ENCODE measurements at regions not wholly inside any gene's neighbourhood (a gene's known extent, or its start where the extent isn't known, plus 50 kb on each side); places are given as distances from the start of the nearest gene placed in this dataset.

DNA sequence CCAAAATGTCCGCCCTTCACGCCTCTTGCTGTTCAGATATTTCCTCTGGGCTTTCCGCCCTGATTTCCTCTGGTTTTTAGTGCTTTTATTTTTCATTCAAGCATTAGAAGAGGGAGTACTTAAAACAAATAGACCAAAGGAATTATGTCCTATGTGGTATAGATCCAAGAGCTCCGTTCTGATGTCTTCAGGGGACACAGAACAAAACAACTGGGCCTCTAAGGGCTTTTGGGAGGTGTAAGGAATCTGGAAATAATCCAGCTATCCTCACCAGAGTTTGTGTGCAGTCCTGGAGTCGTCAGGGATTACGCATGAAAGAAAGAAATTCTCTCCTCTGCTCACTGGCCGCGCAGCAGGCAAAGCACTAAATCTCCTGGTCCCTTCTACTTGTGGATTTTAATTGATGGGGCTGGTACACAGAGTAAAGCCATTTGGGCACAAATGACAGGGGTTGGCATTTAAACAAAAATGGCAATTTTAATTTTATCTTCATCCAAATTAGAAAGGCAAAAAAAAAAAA is 999.2 kb downstream of the ADGRL3 start:
- Histone ChIP-seq H3K4me2 (ENCODE audit: low read depth, low read length) (no peak overlapping the region), H3K27ac (ENCODE audit: extremely low read length, insufficient read depth, low read length) (no peak overlapping the region), H3K4me3 (replicated peaks in 1 of 3; ENCODE audit: insufficient read depth in 1 of 3, low read depth in 2 of 3, low read length in 3 of 3) (no peak overlapping the region), H3K9ac (ENCODE audit: insufficient read depth, low read depth, low read length) (no peak overlapping the region), H3K9me3 (ENCODE audit: low read length) (no peaks in the 10 kb centered on the region), H3K36me3 (replicated peaks in 1 of 2; ENCODE audit: control insufficient read depth in 1 of 2, insufficient read depth in 2 of 2, low read length in 2 of 2) (no peaks in the 10 kb centered on the region), H3K4me1 (ENCODE audit: insufficient read depth, low read length) (no peaks in the 10 kb centered on the region), H3K27me3 (ENCODE audit: control insufficient read depth in 1 of 2, insufficient read depth in 2 of 2, low read length in 2 of 2) (no peaks in the 10 kb centered on the region), H4K20me1 (ENCODE audit: insufficient read depth, low read length) (no peaks in the 10 kb centered on the region), H3K79me2 (ENCODE audit: insufficient read depth, low read length) (no peaks in the 10 kb centered on the region), H2AFZ (ENCODE audit: low read length) (no peak overlapping the region)
- CTCF ChIA-PET (ENCODE audit: low intra/inter-chr PET ratio, low total read pairs), result no interaction called here
- intact Hi-C loops (cut with micrococcal nuclease; ENCODE audit: unreplicated experiment) (no loop called here), in situ Hi-C loops (cut with HindIII; ENCODE audit: extremely low pct_ligation_motif_present, low pct_unique_long_range_greater_than_20kb) (no loop called here)
- POLR2A ChIA-PET, result no interaction called here
- 14% methylated on average over 8 of the region's 8 CpGs for WGBS (ENCODE audit: low lambda C conversion rate)
- no peak for DNase-seq (ENCODE audit: low spot score)
- TF ChIP-seq, protein P1, sequence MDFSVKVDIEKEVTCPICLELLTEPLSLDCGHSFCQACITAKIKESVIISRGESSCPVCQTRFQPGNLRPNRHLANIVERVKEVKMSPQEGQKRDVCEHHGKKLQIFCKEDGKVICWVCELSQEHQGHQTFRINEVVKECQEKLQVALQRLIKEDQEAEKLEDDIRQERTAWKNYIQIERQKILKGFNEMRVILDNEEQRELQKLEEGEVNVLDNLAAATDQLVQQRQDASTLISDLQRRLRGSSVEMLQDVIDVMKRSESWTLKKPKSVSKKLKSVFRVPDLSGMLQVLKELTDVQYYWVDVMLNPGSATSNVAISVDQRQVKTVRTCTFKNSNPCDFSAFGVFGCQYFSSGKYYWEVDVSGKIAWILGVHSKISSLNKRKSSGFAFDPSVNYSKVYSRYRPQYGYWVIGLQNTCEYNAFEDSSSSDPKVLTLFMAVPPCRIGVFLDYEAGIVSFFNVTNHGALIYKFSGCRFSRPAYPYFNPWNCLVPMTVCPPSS (IDR thresholded peaks at IDR 0.05), result no peak
- no peak for FAIRE-seq
- no peak for ATAC-seq
- no TSS peak for BruUV-seq (replicated peaks)

DNA sequence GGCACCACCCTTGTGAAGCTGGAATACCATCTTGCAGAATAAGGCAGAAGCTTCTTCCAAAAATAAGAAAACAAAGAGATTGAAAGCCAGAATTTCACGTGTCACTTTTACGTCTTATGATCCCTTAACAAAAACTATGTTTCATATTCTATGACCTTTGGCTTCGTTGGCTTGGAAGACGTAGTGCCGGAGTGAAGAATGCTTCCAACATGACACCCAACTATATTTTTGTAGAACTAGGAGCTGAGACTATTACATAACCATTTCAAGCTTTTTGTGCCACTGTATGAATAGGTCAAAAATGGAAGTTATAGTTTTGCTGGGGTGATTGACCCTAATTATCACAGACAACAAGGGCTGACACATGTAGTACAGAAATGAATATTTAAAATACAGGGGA is 996.2 kb downstream of the ADGRL3 start:
- Histone ChIP-seq H3K9ac (ENCODE audit: insufficient read depth, low read depth, low read length) (no peak overlapping the region), H3K4me3 (replicated peaks in 1 of 3; ENCODE audit: insufficient read depth in 1 of 3, low read depth in 2 of 3, low read length in 3 of 3) (no peak overlapping the region), H3K79me2 (ENCODE audit: insufficient read depth, low read length) (no peaks in the 10 kb centered on the region), H3K27ac (ENCODE audit: extremely low read length, insufficient read depth, low read length) (no peak overlapping the region), H3K36me3 (replicated peaks in 1 of 2; ENCODE audit: control insufficient read depth in 1 of 2, insufficient read depth in 2 of 2, low read length in 2 of 2) (no peaks in the 10 kb centered on the region), H3K4me2 (ENCODE audit: low read depth, low read length) (no peak overlapping the region), H3K9me3 (ENCODE audit: low read length) (no peaks in the 10 kb centered on the region), H3K27me3 (ENCODE audit: control insufficient read depth in 1 of 2, insufficient read depth in 2 of 2, low read length in 2 of 2) (no peaks in the 10 kb centered on the region), H2AFZ (ENCODE audit: low read length) (no peak overlapping the region), H3K4me1 (ENCODE audit: insufficient read depth, low read length) (no peaks in the 10 kb centered on the region), H4K20me1 (ENCODE audit: insufficient read depth, low read length) (no peaks in the 10 kb centered on the region)
- POLR2A ChIA-PET, result no interaction called here
- DNase-seq (ENCODE audit: low spot score) (no peak), FAIRE-seq (no peak), ATAC-seq (no peak)
- in situ Hi-C loops (cut with HindIII; ENCODE audit: extremely low pct_ligation_motif_present, low pct_unique_long_range_greater_than_20kb), result no loop called here
- intact Hi-C loops (cut with micrococcal nuclease; ENCODE audit: unreplicated experiment), result no loop called here
- WGBS (ENCODE audit: low lambda C conversion rate), result 34% methylated on average over 5 of the region's 5 CpGs
- no TSS peak for BruUV-seq (replicated peaks)
- CTCF ChIA-PET (ENCODE audit: low intra/inter-chr PET ratio, low total read pairs), result no interaction called here
- TF ChIP-seq RFXANK (CRISPR knock-in tag; IDR thresholded peaks at IDR 0.05) (no peak), ZNF101 (CRISPR knock-in tag; IDR thresholded peaks at IDR 0.05; ENCODE audit: borderline replicate concordance, low read depth) (no peak), MAFK (conservative IDR thresholded peaks at IDR 0.05 in 1 of 2, IDR thresholded peaks at IDR 0.05 in 1 of 2; ENCODE audit: low read length in 2 of 2) (no peak), GLMP (CRISPR knock-in tag; IDR thresholded peaks at IDR 0.05; ENCODE audit: borderline replicate concordance) (no peak), ZNF570 (CRISPR knock-in tag; IDR thresholded peaks at IDR 0.05; ENCODE audit: borderline replicate concordance) (no peak), NR2F6 (IDR thresholded peaks at IDR 0.05) (no peak), NR2F6 (CRISPR knock-in tag; IDR thresholded peaks at IDR 0.05) (no peak), ZNF558 (CRISPR knock-in tag; IDR thresholded peaks at IDR 0.05; ENCODE audit: borderline replicate concordance) (no peak)
- TF ChIP-seq, protein P2, sequence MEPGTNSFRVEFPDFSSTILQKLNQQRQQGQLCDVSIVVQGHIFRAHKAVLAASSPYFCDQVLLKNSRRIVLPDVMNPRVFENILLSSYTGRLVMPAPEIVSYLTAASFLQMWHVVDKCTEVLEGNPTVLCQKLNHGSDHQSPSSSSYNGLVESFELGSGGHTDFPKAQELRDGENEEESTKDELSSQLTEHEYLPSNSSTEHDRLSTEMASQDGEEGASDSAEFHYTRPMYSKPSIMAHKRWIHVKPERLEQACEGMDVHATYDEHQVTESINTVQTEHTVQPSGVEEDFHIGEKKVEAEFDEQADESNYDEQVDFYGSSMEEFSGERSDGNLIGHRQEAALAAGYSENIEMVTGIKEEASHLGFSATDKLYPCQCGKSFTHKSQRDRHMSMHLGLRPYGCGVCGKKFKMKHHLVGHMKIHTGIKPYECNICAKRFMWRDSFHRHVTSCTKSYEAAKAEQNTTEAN (CRISPR knock-in tag; conservative IDR thresholded peaks at IDR 0.05), result no peak
- TF ChIP-seq, protein P3, sequence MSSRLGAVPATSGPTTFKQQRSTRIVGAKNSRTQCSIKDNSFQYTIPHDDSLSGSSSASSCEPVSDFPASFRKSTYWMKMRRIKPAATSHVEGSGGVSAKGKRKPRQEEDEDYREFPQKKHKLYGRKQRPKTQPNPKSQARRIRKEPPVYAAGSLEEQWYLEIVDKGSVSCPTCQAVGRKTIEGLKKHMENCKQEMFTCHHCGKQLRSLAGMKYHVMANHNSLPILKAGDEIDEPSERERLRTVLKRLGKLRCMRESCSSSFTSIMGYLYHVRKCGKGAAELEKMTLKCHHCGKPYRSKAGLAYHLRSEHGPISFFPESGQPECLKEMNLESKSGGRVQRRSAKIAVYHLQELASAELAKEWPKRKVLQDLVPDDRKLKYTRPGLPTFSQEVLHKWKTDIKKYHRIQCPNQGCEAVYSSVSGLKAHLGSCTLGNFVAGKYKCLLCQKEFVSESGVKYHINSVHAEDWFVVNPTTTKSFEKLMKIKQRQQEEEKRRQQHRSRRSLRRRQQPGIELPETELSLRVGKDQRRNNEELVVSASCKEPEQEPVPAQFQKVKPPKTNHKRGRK (CRISPR knock-in tag; IDR thresholded peaks at IDR 0.05), result no peak
- TF ChIP-seq, protein P4, sequence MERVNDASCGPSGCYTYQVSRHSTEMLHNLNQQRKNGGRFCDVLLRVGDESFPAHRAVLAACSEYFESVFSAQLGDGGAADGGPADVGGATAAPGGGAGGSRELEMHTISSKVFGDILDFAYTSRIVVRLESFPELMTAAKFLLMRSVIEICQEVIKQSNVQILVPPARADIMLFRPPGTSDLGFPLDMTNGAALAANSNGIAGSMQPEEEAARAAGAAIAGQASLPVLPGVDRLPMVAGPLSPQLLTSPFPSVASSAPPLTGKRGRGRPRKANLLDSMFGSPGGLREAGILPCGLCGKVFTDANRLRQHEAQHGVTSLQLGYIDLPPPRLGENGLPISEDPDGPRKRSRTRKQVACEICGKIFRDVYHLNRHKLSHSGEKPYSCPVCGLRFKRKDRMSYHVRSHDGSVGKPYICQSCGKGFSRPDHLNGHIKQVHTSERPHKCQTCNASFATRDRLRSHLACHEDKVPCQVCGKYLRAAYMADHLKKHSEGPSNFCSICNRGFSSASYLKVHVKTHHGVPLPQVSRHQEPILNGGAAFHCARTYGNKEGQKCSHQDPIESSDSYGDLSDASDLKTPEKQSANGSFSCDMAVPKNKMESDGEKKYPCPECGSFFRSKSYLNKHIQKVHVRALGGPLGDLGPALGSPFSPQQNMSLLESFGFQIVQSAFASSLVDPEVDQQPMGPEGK (CRISPR knock-in tag; IDR thresholded peaks at IDR 0.05), result no peak

Data from HepG2 (cell line).